ENCODE measurements at regions not wholly inside any gene's neighbourhood (a gene's known extent, or its start where the extent isn't known, plus 50 kb on each side); places are given as distances from the start of the nearest gene placed in this dataset.

DNA sequence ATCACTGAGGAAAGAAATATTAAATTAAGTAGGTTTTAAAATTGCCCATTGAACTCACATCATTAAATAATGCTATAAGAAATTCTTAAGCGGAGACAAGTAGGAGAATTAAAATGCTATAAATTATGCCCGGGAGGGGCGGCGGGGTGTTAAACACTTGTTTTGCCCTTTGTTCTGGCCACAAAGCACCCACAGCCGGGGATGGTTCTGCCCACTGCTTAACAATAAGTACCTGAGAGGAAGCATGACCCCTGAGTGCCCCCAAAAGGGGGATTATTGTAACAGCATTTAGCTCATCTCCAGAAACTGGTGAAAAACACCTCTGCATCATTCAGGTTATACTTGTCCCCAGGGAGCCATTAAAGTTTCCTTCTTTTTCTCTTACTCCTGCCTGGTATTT is 332.7 kb upstream of the POU3F3 start:
- no peak for DNase-seq (ENCODE audit: low read depth)
- no peak for TF ChIP-seq CTCF (conservative IDR thresholded peaks at IDR 0.05; ENCODE audit: control insufficient read depth, insufficient read depth, low read depth, low read length)

DNA sequence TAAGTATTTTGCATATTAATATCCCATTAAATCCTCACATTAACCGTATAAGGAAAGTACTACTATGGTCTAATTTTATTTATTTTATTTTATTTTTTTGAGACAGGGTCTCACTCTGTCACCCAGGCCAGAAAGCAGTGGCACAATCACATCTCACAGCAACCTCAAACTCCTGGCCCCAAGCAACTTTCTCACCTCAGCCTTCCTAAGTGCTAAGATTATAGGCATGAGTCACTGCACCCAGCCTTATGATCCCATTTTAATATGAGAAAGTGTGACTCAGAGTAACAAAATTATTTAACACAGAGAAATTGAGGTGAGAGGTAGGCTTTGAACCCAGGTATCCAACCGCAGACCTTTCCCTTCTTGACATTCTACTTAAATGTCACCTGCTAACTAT is 330.0 kb upstream of the POU3F3 start:
- TF ChIP-seq CTCF (conservative IDR thresholded peaks at IDR 0.05; ENCODE audit: control insufficient read depth, insufficient read depth, low read depth, low read length) = no peak
- DNase-seq (ENCODE audit: low read depth) = no peak
- H3K4me3 ChIP-seq (ENCODE audit: control insufficient read depth, low read depth, low read length) = no peak overlapping the region

More for the DNA sequence above, 332.7 kb upstream of the POU3F3 start:
- H3K4me3 ChIP-seq (ENCODE audit: control insufficient read depth, low read depth, low read length) = no peak overlapping the region

GRCh38 chr2:104528101-104528500 is 325.8 kb upstream of the POU3F3 start:
- no peak for DNase-seq (ENCODE audit: low read depth)
- TF ChIP-seq CTCF (conservative IDR thresholded peaks at IDR 0.05; ENCODE audit: control insufficient read depth, insufficient read depth, low read depth, low read length) = no peak
- no peak overlapping the region for H3K4me3 ChIP-seq (ENCODE audit: control insufficient read depth, low read depth, low read length)

DNA sequence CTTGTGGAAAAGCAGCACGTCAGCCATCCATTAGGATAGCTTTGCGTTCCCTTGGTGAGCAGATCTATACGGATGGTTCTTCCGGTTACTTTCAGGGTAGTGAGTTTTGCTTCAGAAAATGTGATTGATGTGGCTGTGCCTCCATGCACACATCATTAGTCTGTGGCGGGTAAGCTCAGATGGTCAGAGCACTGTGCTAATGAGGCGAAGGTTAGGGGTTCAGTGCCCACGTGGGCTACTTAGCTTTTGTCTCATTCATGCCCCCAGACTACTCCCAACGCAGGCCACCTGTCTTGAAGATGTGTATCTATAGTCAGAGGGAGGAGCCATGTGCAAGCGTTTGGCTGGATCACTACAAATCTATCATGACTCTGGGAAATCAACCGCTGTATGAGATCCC is 322.8 kb upstream of the POU3F3 start:
- no peak overlapping the region for H3K4me3 ChIP-seq (ENCODE audit: control insufficient read depth, low read depth, low read length)
- TF ChIP-seq CTCF (conservative IDR thresholded peaks at IDR 0.05; ENCODE audit: control insufficient read depth, insufficient read depth, low read depth, low read length) = no peak
- DNase-seq (ENCODE audit: low read depth) = no peak

- DNase-seq (ENCODE audit: low read depth) = no peak
- no peak for TF ChIP-seq CTCF (conservative IDR thresholded peaks at IDR 0.05; ENCODE audit: control insufficient read depth, insufficient read depth, low read depth, low read length)
- no peak overlapping the region for H3K4me3 ChIP-seq (ENCODE audit: control insufficient read depth, low read depth, low read length)
Measured at GRCh38 chr2:104537116-104537515, 316.8 kb upstream of the POU3F3 start.

DNA sequence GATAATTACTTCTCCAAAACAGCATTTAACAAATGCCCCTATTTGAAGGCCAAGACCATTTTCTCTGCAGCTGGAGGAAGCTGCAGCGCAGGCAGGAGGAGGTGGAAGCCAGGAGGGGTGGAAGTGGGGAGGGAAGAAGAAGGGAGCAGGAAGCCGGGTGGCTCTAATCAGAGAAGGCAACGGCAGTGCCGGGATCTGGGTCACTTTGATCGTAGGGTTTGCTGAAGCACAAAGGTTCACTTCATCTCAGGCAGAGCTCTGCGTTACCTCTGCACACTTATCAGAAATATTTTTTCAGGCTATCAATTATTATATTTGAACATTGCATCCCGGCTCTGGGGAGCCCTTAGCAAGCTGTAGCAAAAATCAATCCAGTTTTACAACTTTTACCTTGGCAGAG is 315.8 kb upstream of the POU3F3 start:
- no peak for DNase-seq (ENCODE audit: low read depth)
- no peak for TF ChIP-seq CTCF (conservative IDR thresholded peaks at IDR 0.05; ENCODE audit: control insufficient read depth, insufficient read depth, low read depth, low read length)

GRCh38 chr2:104539649-104540048 is 314.3 kb upstream of the POU3F3 start:
- TF ChIP-seq CTCF (conservative IDR thresholded peaks at IDR 0.05; ENCODE audit: control insufficient read depth, insufficient read depth, low read depth, low read length) = no peak
- H3K4me3 ChIP-seq (ENCODE audit: control insufficient read depth, low read depth, low read length) = no peak overlapping the region
- no peak for DNase-seq (ENCODE audit: low read depth)

More for the DNA sequence above, 315.8 kb upstream of the POU3F3 start:
- H3K4me3 ChIP-seq (ENCODE audit: control insufficient read depth, low read depth, low read length) = no peak overlapping the region
